Astrocyte (in vitro differentiated cells and primary cell): ENCODE measurements at regions not wholly inside any gene's neighbourhood (a gene's known extent, or its start where the extent isn't known, plus 50 kb on each side); places are given as distances from the start of the nearest gene placed in this dataset.

ENCODE experiments used
- CTCF ChIP-seq: IDR thresholded peaks from 2 replicates; pipeline ENCODE4 v1.5.1; 2011; ENCODE audit warnings: low read depth, mild to moderate bottlenecking, inconsistent platforms, low read length, moderate library complexity; ENCODE audit not compliant: insufficient read depth
- EZH2 ChIP-seq: IDR thresholded peaks from 2 replicates; pipeline ENCODE4 v1.6.1; 2012; ENCODE audit warnings: mild to moderate bottlenecking, low read length, inconsistent platforms; ENCODE audit not compliant: insufficient read depth

GRCh38 chr13:79880818-79881217, 399.9 kb downstream of the NDFIP2 start:
- TF ChIP-seq EZH2 (no peak), CTCF (no peak)
